Thyroid gland (tissue), 4 donors: ENCODE measurements at regions not wholly inside any gene's neighbourhood (a gene's known extent, or its start where the extent isn't known, plus 50 kb on each side); places are given as distances from the start of the nearest gene placed in this dataset.

Experiments
- CTCF ChIP-seq, 6 experiments: fragments of 200-600 bp in 3 of 6; fragments of 450-650 bp in 3 of 6; sonication (generic) in 3 of 6; IDR thresholded peaks; one replicate each; pipeline ENCODE4 v1.5.1; 2016 to 2019; ENCODE audit warnings: antibody characterized with exemption in 6 of 6, mild to moderate bottlenecking in 2 of 6, inconsistent platforms in 1 of 6, moderate library complexity in 1 of 6
- POLR2A ChIP-seq, 2 donors: fragments of 450-650 bp; IDR thresholded peaks; one replicate each; pipeline ENCODE4 v1.6.1; 2017; ENCODE audit warnings: antibody characterized with exemption in 2 of 2, mild to moderate bottlenecking in 2 of 2, moderate library complexity in 1 of 2

GRCh38 chr5:53814819-53815218, 254.4 kb downstream of the NDUFS4 start:
- no peak for TF ChIP-seq POLR2A (IDR thresholded peaks at IDR 0.05)
- no peak for TF ChIP-seq CTCF (IDR thresholded peaks at IDR 0.05)
